Gastrocnemius medialis (tissue), 4 donors: ENCODE measurements at regions not wholly inside any gene's neighbourhood (a gene's known extent, or its start where the extent isn't known, plus 50 kb on each side); places are given as distances from the start of the nearest gene placed in this dataset.

Experiments used
- POLR2A ChIP-seq, 2 donors: fragments of 450-650 bp; IDR thresholded peaks; one replicate each; pipeline ENCODE4 v1.6.1; 2017; ENCODE audit warnings: antibody characterized with exemption in 2 of 2, mild to moderate bottlenecking in 2 of 2, moderate library complexity in 2 of 2
- TF ChIP-seq, protein P1 (sequence below), 5 experiments: fragments of 450-650 bp in 3 of 5; fragments of 200-600 bp in 2 of 5; sonication (generic) in 2 of 5; IDR thresholded peaks in 4 of 5; conservative IDR thresholded peaks in 1 of 5; 1 replicate in 4 of 5; 2 replicates in 1 of 5; pipeline ENCODE4 v1.5.1; 2016 to 2019; ENCODE audit warnings: antibody characterized with exemption in 5 of 5, mild to moderate bottlenecking in 3 of 5, moderate library complexity in 3 of 5

DNA sequence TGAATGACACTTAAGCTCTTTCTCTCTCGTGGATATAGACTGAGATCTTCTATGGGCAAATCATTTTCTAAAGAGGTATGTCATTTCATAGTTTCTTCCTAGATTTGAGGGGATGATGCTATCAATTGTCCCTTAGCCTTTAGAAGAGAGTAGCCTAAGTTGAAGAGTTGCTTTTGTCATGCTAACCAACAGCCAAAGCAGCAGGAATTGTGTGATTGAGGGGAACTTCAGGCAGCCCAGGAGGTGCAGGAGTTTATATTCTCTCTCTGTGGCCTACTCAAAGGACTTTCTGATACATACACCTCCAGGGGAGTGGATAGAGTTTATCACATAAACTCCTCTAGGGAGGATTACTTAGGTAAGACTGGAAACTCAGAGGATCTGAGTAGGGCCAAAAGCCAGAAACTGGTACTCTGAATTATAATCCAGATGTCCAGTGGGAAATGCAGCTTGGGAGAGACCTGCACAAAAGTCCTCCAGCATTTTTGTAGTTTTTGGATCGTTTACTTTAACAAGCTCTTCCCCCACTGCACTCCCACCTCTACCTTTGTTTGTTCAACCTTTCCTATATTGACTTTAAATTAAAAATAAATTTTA is 150.7 kb upstream of the CCDC68 start:
- TF ChIP-seq, protein P1, sequence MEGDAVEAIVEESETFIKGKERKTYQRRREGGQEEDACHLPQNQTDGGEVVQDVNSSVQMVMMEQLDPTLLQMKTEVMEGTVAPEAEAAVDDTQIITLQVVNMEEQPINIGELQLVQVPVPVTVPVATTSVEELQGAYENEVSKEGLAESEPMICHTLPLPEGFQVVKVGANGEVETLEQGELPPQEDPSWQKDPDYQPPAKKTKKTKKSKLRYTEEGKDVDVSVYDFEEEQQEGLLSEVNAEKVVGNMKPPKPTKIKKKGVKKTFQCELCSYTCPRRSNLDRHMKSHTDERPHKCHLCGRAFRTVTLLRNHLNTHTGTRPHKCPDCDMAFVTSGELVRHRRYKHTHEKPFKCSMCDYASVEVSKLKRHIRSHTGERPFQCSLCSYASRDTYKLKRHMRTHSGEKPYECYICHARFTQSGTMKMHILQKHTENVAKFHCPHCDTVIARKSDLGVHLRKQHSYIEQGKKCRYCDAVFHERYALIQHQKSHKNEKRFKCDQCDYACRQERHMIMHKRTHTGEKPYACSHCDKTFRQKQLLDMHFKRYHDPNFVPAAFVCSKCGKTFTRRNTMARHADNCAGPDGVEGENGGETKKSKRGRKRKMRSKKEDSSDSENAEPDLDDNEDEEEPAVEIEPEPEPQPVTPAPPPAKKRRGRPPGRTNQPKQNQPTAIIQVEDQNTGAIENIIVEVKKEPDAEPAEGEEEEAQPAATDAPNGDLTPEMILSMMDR (IDR thresholded peaks at IDR 0.05 in 4 of 5, conservative IDR thresholded peaks at IDR 0.05 in 1 of 5): no peak
- TF ChIP-seq POLR2A (IDR thresholded peaks at IDR 0.05): no peak
